Upper lobe of right lung (tissue), 1 donor: ENCODE measurements at regions not wholly inside any gene's neighbourhood (a gene's known extent, or its start where the extent isn't known, plus 50 kb on each side); places are given as distances from the start of the nearest gene placed in this dataset.

ENCODE experiments used
- ATAC-seq: fragments of 200-7000 bp; cut with Tn5 transposase; one replicate; pipeline ENCODE4 v1.9.1; 2020; ENCODE audit warnings: mild to moderate bottlenecking, moderate library complexity
- DNase-seq: peaks from one replicate; pipeline ENCODE4 v3.0.0-alpha.2; 2020
- H3K27ac ChIP-seq: fragments of 200-600 bp; one replicate; pipeline ENCODE4 v1.8.0; 2022
- H3K27me3 ChIP-seq: fragments of 200-600 bp; one replicate; pipeline ENCODE4 v1.8.0; 2022; ENCODE audit warnings: mild to moderate bottlenecking
- H3K36me3 ChIP-seq: fragments of 200-600 bp; one replicate; pipeline ENCODE4 v1.8.0; 2022
- H3K4me1 ChIP-seq: fragments of 200-600 bp; one replicate; pipeline ENCODE4 v1.8.0; 2022
- H3K4me3 ChIP-seq: fragments of 200-600 bp; one replicate; pipeline ENCODE4 v1.8.0; 2022; ENCODE audit warnings: mild to moderate bottlenecking
- H3K9me3 ChIP-seq: fragments of 200-600 bp; one replicate; pipeline ENCODE4 v1.8.0; 2022
- CTCF ChIP-seq: fragments of 200-600 bp; IDR thresholded peaks from one replicate; pipeline ENCODE4 v1.8.0; 2022; ENCODE audit warnings: antibody characterized with exemption
- intact Hi-C: fragments of 100-400 bp; cut with DNase I; formaldehyde crosslinking; loops from one replicate; pipeline ENCODE4 v1.11.0; 2022
- donor health status: DM: no; HTN: yes; CAD: no; lungs with severe emphysema.

- no peaks in the 10 kb centered on the region for H3K9me3 ChIP-seq
- H3K27ac ChIP-seq = no peak overlapping the region
- no peak overlapping the region for H3K4me3 ChIP-seq
- no peak for TF ChIP-seq CTCF
- H3K36me3 ChIP-seq = no peaks in the 10 kb centered on the region
- DNase-seq (no peak), ATAC-seq (no peak)
- intact Hi-C loops = no loop called here
- no peaks in the 10 kb centered on the region for H3K27me3 ChIP-seq
- no peaks in the 10 kb centered on the region for H3K4me1 ChIP-seq
Measured at GRCh38 chrX:127578395-127578794, 473.8 kb downstream of the ACTRT1 start.

GRCh38 chrX:127577884-127578283, 474.3 kb downstream of the ACTRT1 start:
- no peak for TF ChIP-seq CTCF
- Histone ChIP-seq H3K36me3 (no peaks in the 10 kb centered on the region), H3K4me3 (no peak overlapping the region), H3K27ac (no peak overlapping the region), H3K4me1 (no peaks in the 10 kb centered on the region), H3K9me3 (no peaks in the 10 kb centered on the region), H3K27me3 (no peaks in the 10 kb centered on the region)
- intact Hi-C loops = no loop called here
- DNase-seq (no peak), ATAC-seq (no peak)

- no peak overlapping the region for H3K4me3 ChIP-seq
- no peak overlapping the region for H3K27ac ChIP-seq
- no peaks in the 10 kb centered on the region for H3K9me3 ChIP-seq
- TF ChIP-seq CTCF = no peak
- intact Hi-C loops = no loop called here
- no peaks in the 10 kb centered on the region for H3K27me3 ChIP-seq
- no peaks in the 10 kb centered on the region for H3K4me1 ChIP-seq
- no peak for DNase-seq
- no peak for ATAC-seq
- H3K36me3 ChIP-seq = no peaks in the 10 kb centered on the region
Measured at GRCh38 chrX:127574829-127575228, 477.4 kb downstream of the ACTRT1 start.

GRCh38 chrX:127572471-127572870, 479.7 kb downstream of the ACTRT1 start:
- TF ChIP-seq CTCF = no peak
- Histone ChIP-seq H3K4me1 (no peaks in the 10 kb centered on the region), H3K4me3 (no peak overlapping the region), H3K36me3 (no peaks in the 10 kb centered on the region), H3K27ac (no peak overlapping the region), H3K9me3 (no peaks in the 10 kb centered on the region), H3K27me3 (no peaks in the 10 kb centered on the region)
- DNase-seq (no peak), ATAC-seq (no peak)
- intact Hi-C loops = no loop called here

- no peak for TF ChIP-seq CTCF
- intact Hi-C loops = no loop called here
Measured at GRCh38 chrX:127571834-127572233, 480.4 kb downstream of the ACTRT1 start.

GRCh38 chrX:127570276-127570675, 481.9 kb downstream of the ACTRT1 start:
- intact Hi-C loops = no loop called here
- ATAC-seq (no peak), DNase-seq (no peak)
- no peaks in the 10 kb centered on the region for H3K9me3 ChIP-seq
- no peaks in the 10 kb centered on the region for H3K36me3 ChIP-seq
- H3K4me1 ChIP-seq = no peaks in the 10 kb centered on the region
- H3K27ac ChIP-seq = no peak overlapping the region
- no peaks in the 10 kb centered on the region for H3K27me3 ChIP-seq
- no peak overlapping the region for H3K4me3 ChIP-seq
- TF ChIP-seq CTCF = no peak

More at GRCh38 chrX:127571834-127572233, 480.4 kb downstream of the ACTRT1 start:
- ATAC-seq (no peak), DNase-seq (no peak)
- Histone ChIP-seq H3K4me3 (no peak overlapping the region), H3K36me3 (no peaks in the 10 kb centered on the region), H3K4me1 (no peaks in the 10 kb centered on the region), H3K27ac (no peak overlapping the region), H3K27me3 (no peaks in the 10 kb centered on the region), H3K9me3 (no peaks in the 10 kb centered on the region)
